ENCODE measurements at regions not wholly inside any gene's neighbourhood (a gene's known extent, or its start where the extent isn't known, plus 50 kb on each side); places are given as distances from the start of the nearest gene placed in this dataset.

DNA sequence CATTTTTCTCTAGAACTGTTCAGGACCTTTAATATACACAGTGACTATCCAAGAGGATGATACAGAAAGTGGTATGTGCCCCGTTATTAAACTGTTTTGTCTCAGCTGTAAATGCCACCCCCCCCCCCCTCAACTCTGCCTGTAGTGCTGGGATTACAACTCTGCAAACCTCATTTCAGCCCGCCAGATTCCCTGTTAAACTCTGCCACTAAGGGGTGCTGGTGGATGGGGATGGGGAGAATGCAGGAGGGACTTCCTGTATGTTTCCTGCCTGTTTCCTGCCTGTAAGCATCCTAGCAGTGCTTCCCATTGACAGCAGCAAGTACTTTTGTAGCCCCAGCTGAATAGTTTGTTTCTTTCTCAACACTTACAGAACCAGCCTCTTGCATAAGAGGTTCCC is 301.7 kb upstream of the RORA start:
- TF ChIP-seq, protein P1, sequence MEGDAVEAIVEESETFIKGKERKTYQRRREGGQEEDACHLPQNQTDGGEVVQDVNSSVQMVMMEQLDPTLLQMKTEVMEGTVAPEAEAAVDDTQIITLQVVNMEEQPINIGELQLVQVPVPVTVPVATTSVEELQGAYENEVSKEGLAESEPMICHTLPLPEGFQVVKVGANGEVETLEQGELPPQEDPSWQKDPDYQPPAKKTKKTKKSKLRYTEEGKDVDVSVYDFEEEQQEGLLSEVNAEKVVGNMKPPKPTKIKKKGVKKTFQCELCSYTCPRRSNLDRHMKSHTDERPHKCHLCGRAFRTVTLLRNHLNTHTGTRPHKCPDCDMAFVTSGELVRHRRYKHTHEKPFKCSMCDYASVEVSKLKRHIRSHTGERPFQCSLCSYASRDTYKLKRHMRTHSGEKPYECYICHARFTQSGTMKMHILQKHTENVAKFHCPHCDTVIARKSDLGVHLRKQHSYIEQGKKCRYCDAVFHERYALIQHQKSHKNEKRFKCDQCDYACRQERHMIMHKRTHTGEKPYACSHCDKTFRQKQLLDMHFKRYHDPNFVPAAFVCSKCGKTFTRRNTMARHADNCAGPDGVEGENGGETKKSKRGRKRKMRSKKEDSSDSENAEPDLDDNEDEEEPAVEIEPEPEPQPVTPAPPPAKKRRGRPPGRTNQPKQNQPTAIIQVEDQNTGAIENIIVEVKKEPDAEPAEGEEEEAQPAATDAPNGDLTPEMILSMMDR (IDR thresholded peaks at IDR 0.05): no peak
- TF ChIP-seq, protein P2, sequence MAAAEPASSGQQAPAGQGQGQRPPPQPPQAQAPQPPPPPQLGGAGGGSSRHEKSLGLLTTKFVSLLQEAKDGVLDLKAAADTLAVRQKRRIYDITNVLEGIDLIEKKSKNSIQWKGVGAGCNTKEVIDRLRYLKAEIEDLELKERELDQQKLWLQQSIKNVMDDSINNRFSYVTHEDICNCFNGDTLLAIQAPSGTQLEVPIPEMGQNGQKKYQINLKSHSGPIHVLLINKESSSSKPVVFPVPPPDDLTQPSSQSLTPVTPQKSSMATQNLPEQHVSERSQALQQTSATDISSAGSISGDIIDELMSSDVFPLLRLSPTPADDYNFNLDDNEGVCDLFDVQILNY (CRISPR knock-in tag; IDR thresholded peaks at IDR 0.05): no peak
- no peak for TF ChIP-seq JUN (CRISPR knock-in tag; IDR thresholded peaks at IDR 0.05)
- TF ChIP-seq CREM (CRISPR knock-in tag; IDR thresholded peaks at IDR 0.05): no peak
- TF ChIP-seq ESRRA (CRISPR knock-in tag; IDR thresholded peaks at IDR 0.05; ENCODE audit: borderline replicate concordance): no peak

Data from WTC11 (cell line).